Endothelial cell of umbilical vein (primary cell): ENCODE measurements at regions not wholly inside any gene's neighbourhood (a gene's known extent, or its start where the extent isn't known, plus 50 kb on each side); places are given as distances from the start of the nearest gene placed in this dataset.

Experiments
- BruUV-seq: library from RNA; stranded (reverse); fragments of 400-500 nt; replicated peaks from 2 replicates; lab custom pipeline; 2021; lab: Mats Ljungman, UMichigan
- CTCF ChIA-PET: fragments of 300-600, 350-600 bp; sonication (Branson Sonifier 250); formaldehyde crosslinking; loops from one replicate; lab custom pipeline; 2021; ENCODE audit warnings: antibody characterized with exemption, inconsistent platforms; lab: Charles Lee
- POLR2A ChIA-PET: fragments of 300-600, 350-600 bp; sonication (Branson Sonifier 250); formaldehyde crosslinking; loops from one replicate; lab custom pipeline; 2021; ENCODE audit warnings: antibody characterized with exemption, inconsistent platforms; lab: Charles Lee
- DNase-seq: peaks from one replicate; pipeline ENCODE4 v3.0.0-alpha.2; 2011; ENCODE audit warnings: low read depth, low spot score
- FAIRE-seq: peaks from 2 replicates; lab custom pipeline; 2011; peaks lifted over from hg19 to GRCh38; lab: Jason Lieb, UNC
- H2AFZ ChIP-seq: 2 replicates; pipeline ENCODE4 v1.6.0; 2012; ENCODE audit warnings: low read depth, low read length, control low read depth, inconsistent platforms
- H3K27ac ChIP-seq: 2 replicates; pipeline ENCODE4 v1.5.1; 2011; ENCODE audit warnings: low read depth, mild to moderate bottlenecking, control low read depth, low read length, moderate library complexity; ENCODE audit not compliant: insufficient read depth
- H3K27me3 ChIP-seq, 2 experiments: 2 replicates each; pipeline versions ENCODE4 v1.6.0 to v1.6.1; 2011; ENCODE audit warnings: low read length in 2 of 2, mixed read lengths in 1 of 2; ENCODE audit not compliant: control insufficient read depth in 2 of 2, insufficient read depth in 2 of 2
- H3K36me3 ChIP-seq, 2 experiments: 2 replicates in 1 of 2; 3 replicates in 1 of 2; pipeline ENCODE4 v1.5.1; 2011; ENCODE audit warnings: low read length in 2 of 2, mild to moderate bottlenecking in 1 of 2, moderate library complexity in 1 of 2; ENCODE audit not compliant: control insufficient read depth in 2 of 2, insufficient read depth in 2 of 2; ENCODE audit errors: extremely low read depth in 1 of 2
- H3K4me1 ChIP-seq: 3 replicates; pipeline ENCODE4 v1.5.1; 2011; ENCODE audit warnings: mild to moderate bottlenecking, low read length; ENCODE audit not compliant: control insufficient read depth, insufficient read depth; ENCODE audit errors: extremely low read depth
- H3K4me2 ChIP-seq: 2 replicates; pipeline ENCODE4 v1.6.1; 2011; ENCODE audit warnings: low read length, control low read depth, mixed read lengths; ENCODE audit not compliant: insufficient read depth
- H3K4me3 ChIP-seq, 3 experiments: fragments of 200-600 bp in 1 of 3; sonication (generic), shearing (Covaris generic) in 1 of 3; replicated peaks in 1 of 3; 2 replicates each; pipeline ENCODE4 v1.5.1; 2011 to 2016; ENCODE audit warnings: control low read depth in 3 of 3, low read length in 3 of 3, mild to moderate bottlenecking in 2 of 3, inconsistent platforms in 1 of 3, low read depth in 1 of 3, moderate library complexity in 1 of 3; ENCODE audit not compliant: insufficient read depth in 1 of 3
- H3K79me2 ChIP-seq: 2 replicates; pipeline ENCODE4 v1.6.0; 2012; ENCODE audit warnings: low read length, inconsistent platforms; ENCODE audit not compliant: control insufficient read depth, insufficient read depth
- H3K9ac ChIP-seq: replicated peaks from 2 replicates; pipeline ENCODE3; 2011; ENCODE audit warnings: low read length, control low read depth; ENCODE audit not compliant: insufficient read depth; ENCODE audit errors: extremely low read depth
- H3K9me1 ChIP-seq: replicated peaks from 3 replicates; pipeline ENCODE4 v1.6.0; 2011; ENCODE audit warnings: mild to moderate bottlenecking, low read length; ENCODE audit not compliant: control insufficient read depth, insufficient read depth; ENCODE audit errors: extremely low read depth
- H3K9me3 ChIP-seq: replicated peaks from 2 replicates; pipeline ENCODE4 v1.5.1; 2012; ENCODE audit warnings: low read length, inconsistent platforms; ENCODE audit not compliant: control insufficient read depth, insufficient read depth
- H4K20me1 ChIP-seq: replicated peaks from 2 replicates; pipeline ENCODE3; 2011; ENCODE audit warnings: mild to moderate bottlenecking, low read length; ENCODE audit not compliant: control insufficient read depth, insufficient read depth; ENCODE audit errors: extremely low read depth
- CTCF ChIP-seq, 2 donors: IDR thresholded peaks; 1 replicate in 1 of 2; 2 replicates in 1 of 2; pipeline ENCODE4 v1.5.1; 2011; ENCODE audit warnings: low read length in 2 of 2, mild to moderate bottlenecking in 2 of 2, moderate library complexity in 2 of 2, control low read depth in 1 of 2, inconsistent platforms in 1 of 2, low read depth in 1 of 2; ENCODE audit not compliant: insufficient read depth in 1 of 2; ENCODE audit errors: extremely low read depth in 1 of 2
- EZH2 ChIP-seq: IDR thresholded peaks from 2 replicates; pipeline ENCODE4 v1.6.1; 2012; ENCODE audit warnings: borderline replicate concordance, low read depth, mild to moderate bottlenecking, moderate library complexity, low read length, inconsistent platforms; ENCODE audit not compliant: severe bottlenecking
- FOS ChIP-seq: IDR thresholded peaks from 2 replicates; pipeline ENCODE4 v1.6.1; 2011; ENCODE audit warnings: mild to moderate bottlenecking, low read length, moderate library complexity, borderline replicate concordance; ENCODE audit not compliant: insufficient read depth
- GATA2 ChIP-seq: IDR thresholded peaks from 2 replicates; pipeline ENCODE4 v1.7.0; 2011; ENCODE audit warnings: low read depth, mild to moderate bottlenecking, moderate library complexity, mixed read lengths, low read length; ENCODE audit not compliant: insufficient read length, insufficient read depth
- JUN ChIP-seq: IDR thresholded peaks from 2 replicates; pipeline ENCODE4 v1.6.1; 2011; ENCODE audit warnings: borderline replicate concordance, low read depth; ENCODE audit not compliant: insufficient read length, insufficient read depth
- MAX ChIP-seq: IDR thresholded peaks from 2 replicates; pipeline ENCODE4 v1.6.1; 2011; ENCODE audit not compliant: insufficient read depth, insufficient read length
- MYC ChIP-seq: IDR thresholded peaks from one replicate; pipeline ENCODE4 v1.6.1; 2011; ENCODE audit warnings: mild to moderate bottlenecking, low read depth, low read length
- POLR2A ChIP-seq: IDR thresholded peaks from 2 replicates; pipeline ENCODE4 v1.6.1; 2012; ENCODE audit warnings: low read depth, mild to moderate bottlenecking, control low read depth, low read length
- POLR2AphosphoS5 ChIP-seq: IDR thresholded peaks from 2 replicates; pipeline ENCODE4 v1.6.1; 2012; ENCODE audit warnings: low read depth, mild to moderate bottlenecking, control low read depth, low read length, moderate library complexity; ENCODE audit not compliant: insufficient read depth
- dilution Hi-C: fragments of 300-500 bp; cut with MboI; formaldehyde crosslinking; loops from one replicate; pipeline ENCODE4 v1.15.0; 2019; ENCODE audit warnings: low sequenced_read_pairs; ENCODE audit not compliant: extremely low pct_ligation_motif_present
- intact Hi-C: fragments of 100-400 bp; cut with micrococcal nuclease; formaldehyde crosslinking; loops from one replicate; pipeline ENCODE4 v1.10.0; 2022

GRCh38 chr3:110253794-110254193, 817.8 kb upstream of the NECTIN3 start:
- Histone ChIP-seq H3K27ac (no peak overlapping the region), H3K36me3 (no peaks in the 10 kb centered on the region), H3K4me2 (no peak overlapping the region), H3K4me3 (no peak overlapping the region), H3K9me1 (no peaks in the 10 kb centered on the region), H3K4me1 (no peaks in the 10 kb centered on the region), H2AFZ (no peak overlapping the region), H3K79me2 (no peaks in the 10 kb centered on the region), H3K27me3 (no peaks in the 10 kb centered on the region), H3K9me3 (no peaks in the 10 kb centered on the region), H3K9ac (no peak overlapping the region), H4K20me1 (no peaks in the 10 kb centered on the region)
- CTCF ChIA-PET, result no interaction called here
- dilution Hi-C loops, result no loop called here
- DNase-seq (no peak), FAIRE-seq (no peak)
- TF ChIP-seq MYC (no peak), GATA2 (no peak), FOS (no peak), POLR2A (no peak), EZH2 (no peak)
- intact Hi-C loops, result no loop called here
- BruUV-seq, result no TSS peak
- POLR2A ChIA-PET, result no interaction called here

GRCh38 chr3:110254591-110254990, 817.0 kb upstream of the NECTIN3 start:
- Histone ChIP-seq H3K9ac (no peak overlapping the region), H3K9me1 (no peaks in the 10 kb centered on the region), H3K27me3 (no peaks in the 10 kb centered on the region), H3K27ac (no peak overlapping the region), H2AFZ (no peak overlapping the region), H3K4me2 (no peak overlapping the region), H3K4me3 (no peak overlapping the region), H3K79me2 (no peaks in the 10 kb centered on the region), H4K20me1 (no peaks in the 10 kb centered on the region), H3K4me1 (no peaks in the 10 kb centered on the region), H3K9me3 (no peaks in the 10 kb centered on the region), H3K36me3 (no peaks in the 10 kb centered on the region)
- dilution Hi-C loops, result no loop called here
- intact Hi-C loops, result no loop called here
- POLR2A ChIA-PET, result no interaction called here
- TF ChIP-seq MYC (no peak), JUN (no peak), POLR2AphosphoS5 (no peak), POLR2A (no peak), EZH2 (no peak), MAX (no peak), FOS (no peak), CTCF (IDR thresholded peaks at IDR 0.05; ENCODE audit: extremely low read depth in 1 of 2, insufficient read depth in 1 of 2, low read depth in 1 of 2, low read length in 2 of 2) (no peak), GATA2 (no peak)
- FAIRE-seq (no peak), DNase-seq (no peak)
- no TSS peak for BruUV-seq
- CTCF ChIA-PET, result no interaction called here
